GM12878 (cell line): ENCODE measurements at regions not wholly inside any gene's neighbourhood (a gene's known extent, or its start where the extent isn't known, plus 50 kb on each side); places are given as distances from the start of the nearest gene placed in this dataset.

Source experiments
- ATAC-seq: fragments of 200-7000 bp; cut with Tn5 transposase; 3 replicates; pipeline ENCODE4 v1.9.1; 2020; ENCODE audit warnings: mild to moderate bottlenecking, moderate library complexity
- BruUV-seq: library from RNA; stranded (reverse); fragments of 400-500 nt; replicated peaks from 2 replicates; lab custom pipeline; 2021; lab: Mats Ljungman, UMichigan
- CTCF ChIA-PET: fragments of 300-600 bp; sonication (Branson Sonifier 250); formaldehyde crosslinking; extraction: SDS; loops from one replicate; lab custom pipeline; 2021; ENCODE audit warnings: inconsistent platforms; lab: Yijun Ruan, JAX
- POLR2A ChIA-PET: fragments of 350-600 bp; formaldehyde crosslinking; extraction: SDS; loops from one replicate; lab custom pipeline; 2021; ENCODE audit warnings: inconsistent platforms; lab: Charles Lee
- RAD21 ChIA-PET: fragments of 300-600 bp; sonication (Branson Sonifier 250); formaldehyde crosslinking; loops from one replicate; lab custom pipeline; 2023; ENCODE audit warnings: antibody characterized with exemption; ENCODE audit not compliant: unreplicated experiment; lab: Charles Lee
- SMC1A ChIA-PET: fragments of 300-600 bp; sonication (Branson Sonifier 250); formaldehyde crosslinking; loops from one replicate; lab custom pipeline; 2023; ENCODE audit not compliant: unreplicated experiment, uncharacterized antibody; lab: Charles Lee
- DNase-seq: peaks from one replicate; pipeline ENCODE4 v3.0.0-alpha.2; 2011; ENCODE audit warnings: low read depth, low spot score
- FAIRE-seq: peaks from 3 replicates; lab custom pipeline; 2011; peaks lifted over from hg19 to GRCh38; lab: Jason Lieb, UNC
- H2AFZ ChIP-seq: 2 replicates; pipeline ENCODE4 v1.6.0; 2011; ENCODE audit warnings: low read depth, low read length, control low read depth; ENCODE audit not compliant: control insufficient read depth
- H3K27ac ChIP-seq: 2 replicates; pipeline ENCODE4 v1.5.1; 2011; ENCODE audit warnings: control low read depth; ENCODE audit not compliant: control insufficient read depth, insufficient read depth
- H3K27me3 ChIP-seq, 2 experiments: replicated peaks in 1 of 2; 2 replicates each; pipeline versions ENCODE4 v1.6.0 to v1.6.1; 2011; ENCODE audit warnings: low read length in 1 of 2; ENCODE audit not compliant: control insufficient read depth in 2 of 2, insufficient read depth in 2 of 2
- H3K36me3 ChIP-seq, 2 experiments: 2 replicates each; pipeline ENCODE4 v1.5.1; 2011; ENCODE audit warnings: low read length in 1 of 2; ENCODE audit not compliant: control insufficient read depth in 2 of 2, insufficient read depth in 2 of 2
- H3K4me1 ChIP-seq: 2 replicates; pipeline ENCODE4 v1.6.1; 2011; ENCODE audit warnings: mild to moderate bottlenecking, low read length, moderate library complexity, mixed read lengths; ENCODE audit not compliant: control insufficient read depth, insufficient read depth
- H3K4me2 ChIP-seq: 2 replicates; pipeline ENCODE4 v1.6.0; 2011; ENCODE audit warnings: control low read depth; ENCODE audit not compliant: control insufficient read depth, insufficient read depth
- H3K4me3 ChIP-seq: fragments of 200-600 bp; sonication (generic); 2 replicates; pipeline ENCODE4 v1.5.1; 2016
- H3K79me2 ChIP-seq: 2 replicates; pipeline ENCODE4 v1.6.0; 2011; ENCODE audit warnings: low read length; ENCODE audit not compliant: control insufficient read depth, insufficient read depth
- H3K9ac ChIP-seq: 2 replicates; pipeline ENCODE4 v1.8.0; 2011; ENCODE audit warnings: low read length, control low read depth, mixed read lengths; ENCODE audit not compliant: control insufficient read depth, insufficient read depth
- H3K9me3 ChIP-seq: replicated peaks from 3 replicates; pipeline ENCODE4 v1.5.1; 2011; ENCODE audit warnings: mild to moderate bottlenecking, low read length; ENCODE audit not compliant: control insufficient read depth, insufficient read depth
- H4K20me1 ChIP-seq: 2 replicates; pipeline ENCODE4 v1.6.0; 2011; ENCODE audit not compliant: control insufficient read depth, insufficient read depth
- BACH1 ChIP-seq: fragments of 450-650 bp; IDR thresholded peaks from 2 replicates; pipeline ENCODE4 v1.6.1; 2017; ENCODE audit warnings: mild to moderate bottlenecking, borderline replicate concordance
- CHD1 ChIP-seq: IDR thresholded peaks from 2 replicates; pipeline ENCODE4 v1.6.1; 2012; ENCODE audit warnings: low read depth, low read length, improper control_type of control experiment
- DPF2 ChIP-seq: fragments of 450-650 bp; IDR thresholded peaks from 2 replicates; pipeline ENCODE4 v1.6.1; 2017; ENCODE audit warnings: mild to moderate bottlenecking
- E2F4 ChIP-seq: IDR thresholded peaks from 2 replicates; pipeline ENCODE4 v1.6.1; 2012; ENCODE audit warnings: low read depth, low read length, improper control_type of control experiment
- ESRRA ChIP-seq: IDR thresholded peaks from 2 replicates; pipeline ENCODE4 v1.6.1; 2012; ENCODE audit warnings: mild to moderate bottlenecking, low read length, improper control_type of control experiment
- MEF2B ChIP-seq: fragments of 450-650 bp; IDR thresholded peaks from 2 replicates; pipeline ENCODE4 v1.6.1; 2018; ENCODE audit warnings: mild to moderate bottlenecking, moderate library complexity; ENCODE audit not compliant: partially characterized antibody, poor library complexity, severe bottlenecking
- MTA3 ChIP-seq: IDR thresholded peaks from 2 replicates; pipeline ENCODE4 v1.6.1; 2012; ENCODE audit warnings: low read length, inconsistent platforms, borderline replicate concordance
- MYC ChIP-seq: IDR thresholded peaks from 2 replicates; pipeline ENCODE4 v1.6.1; 2011; ENCODE audit warnings: mild to moderate bottlenecking, low read length, moderate library complexity, inconsistent platforms; ENCODE audit not compliant: insufficient read depth, insufficient replicate concordance, insufficient read length, severe bottlenecking
- NFIC ChIP-seq: IDR thresholded peaks from 2 replicates; pipeline ENCODE4 v1.6.1; 2012; ENCODE audit warnings: low read depth, mild to moderate bottlenecking, inconsistent platforms, low read length, moderate library complexity
- NRF1 ChIP-seq: conservative IDR thresholded peaks from 2 replicates; pipeline ENCODE4 v1.6.1; 2011; ENCODE audit warnings: mild to moderate bottlenecking, low read depth, low read length, improper control_type of control experiment
- POU2F2 ChIP-seq: IDR thresholded peaks from 3 replicates; pipeline ENCODE4 v1.6.1; 2011; ENCODE audit warnings: low read depth, mild to moderate bottlenecking, low read length, borderline replicate concordance
- PRDM15 ChIP-seq: fragments of 450-650 bp; formaldehyde crosslinking; IDR thresholded peaks from 2 replicates; pipeline ENCODE4 v1.4.0; 2020; ENCODE audit warnings: mild to moderate bottlenecking, moderate library complexity
- SMAD1 ChIP-seq: fragments of 450-650 bp; IDR thresholded peaks from 2 replicates; pipeline ENCODE4 v1.6.1; 2018; ENCODE audit warnings: mild to moderate bottlenecking, low read depth; ENCODE audit not compliant: partially characterized antibody
- SP1 ChIP-seq: IDR thresholded peaks from one replicate; pipeline ENCODE4 v1.6.1; 2011; ENCODE audit warnings: low read depth, low read length
- SREBF1 ChIP-seq: IDR thresholded peaks from 2 replicates; pipeline ENCODE4 v1.6.1; 2012; ENCODE audit warnings: mild to moderate bottlenecking, low read length
- SRF ChIP-seq, 2 experiments: IDR thresholded peaks; 2 replicates each; pipeline ENCODE4 v1.6.1; 2011; ENCODE audit warnings: low read depth in 2 of 2, low read length in 2 of 2, mild to moderate bottlenecking in 1 of 2, moderate library complexity in 1 of 2
- STAT1 ChIP-seq: fragments of 450-650 bp; conservative IDR thresholded peaks from 2 replicates; pipeline ENCODE4 v1.6.1; 2014; ENCODE audit warnings: antibody characterized with exemption, mild to moderate bottlenecking
- TAF1 ChIP-seq: IDR thresholded peaks from 2 replicates; pipeline ENCODE4 v1.6.1; 2011; ENCODE audit warnings: mild to moderate bottlenecking, low read depth, low read length, borderline replicate concordance
- TARDBP ChIP-seq: IDR thresholded peaks from 2 replicates; pipeline ENCODE4 v1.6.1; 2016; ENCODE audit warnings: borderline replicate concordance
- TBL1XR1 ChIP-seq: IDR thresholded peaks from 2 replicates; pipeline ENCODE4 v1.6.1; 2012; ENCODE audit warnings: low read depth, low read length, improper control_type of control experiment
- ZZZ3 ChIP-seq: IDR thresholded peaks from 2 replicates; pipeline ENCODE4 v1.6.1; 2011; ENCODE audit warnings: low read depth; ENCODE audit not compliant: control insufficient read depth, insufficient read length
- WGBS: methylation state at CpG from one replicate; pipeline ENCODE4 v1.1.6; 2016; ENCODE audit warnings: low lambda C conversion rate; ENCODE audit not compliant: insufficient replicate concordance, insufficient coverage; ENCODE audit errors: missing lambda C conversion rate; 5-methylcytosine and 5-hydroxymethylcytosine counted together
- in situ Hi-C: fragments of 300-500 bp; cut with MboI; formaldehyde crosslinking; loops from 9 replicates; pipeline ENCODE4 v1.14.3; 2018; ENCODE audit warnings: mixed read lengths
- intact Hi-C: fragments of 100-400 bp; cut with micrococcal nuclease; formaldehyde crosslinking; loops from one replicate; pipeline ENCODE4 v1.14.2; 2022; ENCODE audit not compliant: unreplicated experiment

GRCh38 chr13:47679401-47679800, 321.7 kb downstream of the SUCLA2 start (continued):
- no peak for TF ChIP-seq NFIC
- no peak for TF ChIP-seq DPF2
- TF ChIP-seq ESRRA, result no peak

- ChIA-PET SMC1A (interaction anchor here (0.7 kb wide), 1 partner anchor 192 kb away, joined by 3 read pairs; no protein-coding TSS in a partner anchor), RAD21 (no interaction called here), POLR2A (no interaction called here), CTCF (no interaction called here)
- no peaks in the 10 kb centered on the region for H3K36me3 ChIP-seq
- ATAC-seq, result no peak
- no peak overlapping the region for H3K4me2 ChIP-seq
- BruUV-seq, result no TSS peak
- no peak for DNase-seq
- no peaks in the 10 kb centered on the region for H3K27me3 ChIP-seq
- no peaks in the 10 kb centered on the region for H4K20me1 ChIP-seq
- 41% methylated on average over 4 of the region's 4 CpGs for WGBS
- H3K79me2 ChIP-seq, result no peaks in the 10 kb centered on the region
- in situ Hi-C loops, result no loop called here
- no peaks in the 10 kb centered on the region for H3K9me3 ChIP-seq
- FAIRE-seq, result no peak
- intact Hi-C loops, result no loop called here
- H3K4me1 ChIP-seq, result no peaks in the 10 kb centered on the region
- H2AFZ ChIP-seq, result no peak overlapping the region
- H3K4me3 ChIP-seq, result no peak overlapping the region
- no peak overlapping the region for H3K27ac ChIP-seq
- H3K9ac ChIP-seq, result no peak overlapping the region
- TF ChIP-seq TAF1 (no peak), ZZZ3 (no peak), CHD1 (no peak), PRDM15 (CRISPR knock-in tag) (no peak), SP1 (no peak), MYC (no peak), BACH1 (no peak), E2F4 (no peak), SMAD1 (no peak), TARDBP (no peak), POU2F2 (no peak), SRF (IDR thresholded peaks at IDR 0.05; ENCODE audit: low read depth in 2 of 2, low read length in 2 of 2) (no peak), STAT1 (no peak), MTA3 (no peak), NRF1 (no peak), SREBF1 (no peak), MEF2B (no peak), TBL1XR1 (no peak)
These were observed 322.7 kb downstream of the SUCLA2 start for GRCh38 chr13:47678201-47678968.
